ENCODE measurements at regions not wholly inside any gene's neighbourhood (a gene's known extent, or its start where the extent isn't known, plus 50 kb on each side); places are given as distances from the start of the nearest gene placed in this dataset.

GRCh38 chr2:424306-425171, 136.6 kb upstream of the ALKAL2 start:
- no peak overlapping the region for H3K27ac ChIP-seq (ENCODE audit: low read depth, low read length)
- no peak overlapping the region for H2AFZ ChIP-seq (ENCODE audit: low read length, unreplicated experiment)
- H3K27me3 ChIP-seq (ENCODE audit: insufficient read depth, low read length) = no peaks in the 10 kb centered on the region
- no peaks in the 10 kb centered on the region for H3K4me1 ChIP-seq (ENCODE audit: control insufficient read depth, insufficient read depth, low read length, unreplicated experiment)
- H3K36me3 ChIP-seq (ENCODE audit: insufficient read depth, low read length) = no peaks in the 10 kb centered on the region
- no peaks in the 10 kb centered on the region for H3K79me2 ChIP-seq (ENCODE audit: control insufficient read depth, insufficient read depth, low read length, unreplicated experiment)
- no peak overlapping the region for H3K4me3 ChIP-seq (ENCODE audit: low read depth, low read length)

GRCh38 chr2:423479-423878, 135.6 kb upstream of the ALKAL2 start:
- no peaks in the 10 kb centered on the region for H3K79me2 ChIP-seq (ENCODE audit: control insufficient read depth, insufficient read depth, low read length, unreplicated experiment)
- H3K4me1 ChIP-seq (ENCODE audit: control insufficient read depth, insufficient read depth, low read length, unreplicated experiment) = no peaks in the 10 kb centered on the region
- no peak overlapping the region for H3K27ac ChIP-seq (ENCODE audit: low read depth, low read length)
- no peak overlapping the region for H3K4me3 ChIP-seq (ENCODE audit: low read depth, low read length)
- no peaks in the 10 kb centered on the region for H3K27me3 ChIP-seq (ENCODE audit: insufficient read depth, low read length)
- H3K36me3 ChIP-seq (ENCODE audit: insufficient read depth, low read length) = no peaks in the 10 kb centered on the region
- H2AFZ ChIP-seq (ENCODE audit: low read length, unreplicated experiment) = no peak overlapping the region

GRCh38 chr2:422676-423435, 135.0 kb upstream of the ALKAL2 start:
- Histone ChIP-seq H3K4me1 (ENCODE audit: control insufficient read depth, insufficient read depth, low read length, unreplicated experiment) (no peaks in the 10 kb centered on the region), H3K79me2 (ENCODE audit: control insufficient read depth, insufficient read depth, low read length, unreplicated experiment) (no peaks in the 10 kb centered on the region), H3K4me3 (ENCODE audit: low read depth, low read length) (no peak overlapping the region), H2AFZ (ENCODE audit: low read length, unreplicated experiment) (no peak overlapping the region), H3K36me3 (ENCODE audit: insufficient read depth, low read length) (no peaks in the 10 kb centered on the region), H3K27me3 (ENCODE audit: insufficient read depth, low read length) (no peaks in the 10 kb centered on the region), H3K27ac (ENCODE audit: low read depth, low read length) (no peak overlapping the region)

DNA sequence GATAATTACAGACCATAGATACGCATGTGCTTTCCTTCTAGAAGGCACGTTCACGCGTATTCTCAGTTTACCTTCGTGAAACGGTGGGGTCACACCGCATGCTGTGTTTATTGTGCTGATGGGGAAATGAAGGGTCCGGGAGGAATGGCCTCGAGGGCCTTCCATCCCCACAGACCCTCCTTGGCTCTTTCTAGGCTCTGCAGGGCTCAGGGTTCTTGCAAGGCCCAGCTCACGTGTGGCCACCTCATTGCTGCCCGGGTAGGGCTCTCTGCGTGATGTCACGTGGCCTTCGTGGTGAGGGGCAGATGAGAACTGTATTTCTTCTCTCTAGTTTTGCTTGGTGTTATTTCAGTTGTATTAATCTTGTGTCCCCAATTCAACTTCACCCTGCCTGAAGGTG, 133.5 kb upstream of the ALKAL2 start:
- Histone ChIP-seq H3K79me2 (ENCODE audit: control insufficient read depth, insufficient read depth, low read length, unreplicated experiment) (no peaks in the 10 kb centered on the region), H3K27ac (ENCODE audit: low read depth, low read length) (no peak overlapping the region), H3K36me3 (ENCODE audit: insufficient read depth, low read length) (no peaks in the 10 kb centered on the region), H3K4me3 (ENCODE audit: low read depth, low read length) (no peak overlapping the region), H3K4me1 (ENCODE audit: control insufficient read depth, insufficient read depth, low read length, unreplicated experiment) (no peaks in the 10 kb centered on the region), H2AFZ (ENCODE audit: low read length, unreplicated experiment) (no peak overlapping the region), H3K27me3 (ENCODE audit: insufficient read depth, low read length) (no peaks in the 10 kb centered on the region)

- Histone ChIP-seq H2AFZ (ENCODE audit: low read length, unreplicated experiment) (no peak overlapping the region), H3K27me3 (ENCODE audit: insufficient read depth, low read length) (no peaks in the 10 kb centered on the region), H3K4me1 (ENCODE audit: control insufficient read depth, insufficient read depth, low read length, unreplicated experiment) (no peaks in the 10 kb centered on the region), H3K27ac (ENCODE audit: low read depth, low read length) (no peak overlapping the region), H3K4me3 (ENCODE audit: low read depth, low read length) (no peak overlapping the region), H3K36me3 (ENCODE audit: insufficient read depth, low read length) (no peaks in the 10 kb centered on the region), H3K79me2 (ENCODE audit: control insufficient read depth, insufficient read depth, low read length, unreplicated experiment) (no peaks in the 10 kb centered on the region)
Observed at GRCh38 chr2:419687-420317, 131.9 kb upstream of the ALKAL2 start.

DNA sequence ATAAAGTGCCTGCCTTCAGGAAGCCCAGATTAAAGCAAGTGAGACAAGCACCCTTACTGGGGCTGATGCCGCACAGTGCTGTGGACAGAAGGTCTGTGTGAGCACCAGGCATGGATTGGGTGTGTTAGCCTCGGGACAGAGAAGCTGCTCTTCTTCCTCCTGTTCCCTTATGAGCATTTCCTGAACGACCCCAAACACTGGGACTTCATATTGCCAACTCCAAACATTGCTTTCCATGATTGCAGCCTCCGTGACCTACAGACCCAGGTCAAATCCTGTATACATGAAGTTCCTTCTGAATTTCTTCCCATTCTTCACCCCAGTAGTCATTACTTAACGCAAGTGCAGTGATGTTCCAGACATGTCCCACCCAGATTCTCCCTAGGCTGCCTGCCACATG, 129.8 kb upstream of the ALKAL2 start:
- Histone ChIP-seq H3K4me3 (ENCODE audit: low read depth, low read length) (no peak overlapping the region), H3K27ac (ENCODE audit: low read depth, low read length) (no peak overlapping the region), H3K27me3 (ENCODE audit: insufficient read depth, low read length) (no peaks in the 10 kb centered on the region), H3K36me3 (ENCODE audit: insufficient read depth, low read length) (no peaks in the 10 kb centered on the region), H2AFZ (ENCODE audit: low read length, unreplicated experiment) (no peak overlapping the region), H3K79me2 (ENCODE audit: control insufficient read depth, insufficient read depth, low read length, unreplicated experiment) (no peaks in the 10 kb centered on the region), H3K4me1 (ENCODE audit: control insufficient read depth, insufficient read depth, low read length, unreplicated experiment) (no peaks in the 10 kb centered on the region)

- no peak overlapping the region for H3K4me3 ChIP-seq (ENCODE audit: low read depth, low read length)
- no peak overlapping the region for H2AFZ ChIP-seq (ENCODE audit: low read length, unreplicated experiment)
- no peaks in the 10 kb centered on the region for H3K79me2 ChIP-seq (ENCODE audit: control insufficient read depth, insufficient read depth, low read length, unreplicated experiment)
- no peaks in the 10 kb centered on the region for H3K27me3 ChIP-seq (ENCODE audit: insufficient read depth, low read length)
- no peak overlapping the region for H3K27ac ChIP-seq (ENCODE audit: low read depth, low read length)
- no peaks in the 10 kb centered on the region for H3K36me3 ChIP-seq (ENCODE audit: insufficient read depth, low read length)
- H3K4me1 ChIP-seq (ENCODE audit: control insufficient read depth, insufficient read depth, low read length, unreplicated experiment) = no peaks in the 10 kb centered on the region
Observed at GRCh38 chr2:417006-417405, 129.1 kb upstream of the ALKAL2 start.

DNA sequence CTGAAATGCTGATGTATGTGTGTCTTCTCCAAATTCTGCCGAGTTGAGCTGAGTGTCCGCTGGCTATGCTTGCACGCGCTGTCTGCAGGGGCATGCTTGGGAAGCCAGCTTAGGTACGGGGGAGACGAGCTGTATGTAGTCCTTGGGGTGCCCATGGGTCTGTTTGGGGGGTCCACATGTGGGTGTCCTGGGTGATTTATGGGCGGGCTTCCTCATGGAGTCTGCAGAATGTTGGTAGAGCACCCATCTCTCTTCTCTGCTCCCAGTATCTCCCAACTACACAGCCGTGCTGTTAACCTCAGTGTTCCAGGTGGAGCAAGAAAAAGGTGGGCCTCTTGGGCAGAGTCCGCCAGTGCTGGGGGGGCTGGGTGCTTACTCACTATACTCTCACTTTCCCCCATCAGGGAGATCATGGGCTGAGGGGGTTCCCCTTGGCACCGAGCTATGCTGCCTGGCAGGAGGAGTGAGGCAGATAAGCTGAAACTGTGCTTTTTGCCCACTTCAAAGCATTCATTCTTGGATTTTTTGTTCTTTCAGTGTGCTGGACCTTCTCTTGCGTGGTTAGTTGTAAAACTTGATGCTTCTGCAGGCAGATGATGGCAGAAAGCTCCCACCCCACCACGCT, 128.2 kb upstream of the ALKAL2 start:
- H3K79me2 ChIP-seq (ENCODE audit: control insufficient read depth, insufficient read depth, low read length, unreplicated experiment) = no peaks in the 10 kb centered on the region
- no peaks in the 10 kb centered on the region for H3K36me3 ChIP-seq (ENCODE audit: insufficient read depth, low read length)
- no peak overlapping the region for H3K4me3 ChIP-seq (ENCODE audit: low read depth, low read length)
- no peaks in the 10 kb centered on the region for H3K27me3 ChIP-seq (ENCODE audit: insufficient read depth, low read length)
- no peak overlapping the region for H2AFZ ChIP-seq (ENCODE audit: low read length, unreplicated experiment)
- H3K27ac ChIP-seq (ENCODE audit: low read depth, low read length) = no peak overlapping the region
- H3K4me1 ChIP-seq (ENCODE audit: control insufficient read depth, insufficient read depth, low read length, unreplicated experiment) = no peaks in the 10 kb centered on the region

- H3K4me3 ChIP-seq (ENCODE audit: low read depth, low read length) = no peak overlapping the region
- no peaks in the 10 kb centered on the region for H3K4me1 ChIP-seq (ENCODE audit: control insufficient read depth, insufficient read depth, low read length, unreplicated experiment)
- no peak overlapping the region for H2AFZ ChIP-seq (ENCODE audit: low read length, unreplicated experiment)
- H3K79me2 ChIP-seq (ENCODE audit: control insufficient read depth, insufficient read depth, low read length, unreplicated experiment) = no peaks in the 10 kb centered on the region
- no peaks in the 10 kb centered on the region for H3K36me3 ChIP-seq (ENCODE audit: insufficient read depth, low read length)
- H3K27ac ChIP-seq (ENCODE audit: low read depth, low read length) = no peak overlapping the region
- no peaks in the 10 kb centered on the region for H3K27me3 ChIP-seq (ENCODE audit: insufficient read depth, low read length)
Observed at GRCh38 chr2:409523-409922, 121.6 kb upstream of the ALKAL2 start.

DNA sequence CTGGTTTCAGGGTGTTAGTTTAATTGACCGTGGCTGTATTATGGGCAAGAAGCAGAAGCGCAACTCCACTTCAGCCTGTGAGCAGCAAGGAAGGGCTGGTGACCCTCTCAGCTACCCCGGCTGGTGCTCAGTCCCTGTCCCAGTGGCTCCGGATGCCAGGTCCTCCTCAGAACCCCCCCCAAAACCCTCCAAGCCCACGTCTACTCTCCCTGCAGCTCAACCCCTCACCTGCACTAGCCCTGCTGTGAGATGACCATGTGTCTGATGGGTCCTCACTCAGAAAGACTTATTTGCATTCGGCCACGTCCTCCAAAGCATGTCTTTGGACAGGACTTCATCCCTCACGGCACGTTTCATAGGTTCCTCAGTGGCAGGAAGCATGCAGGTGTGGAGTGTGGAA, 119.7 kb upstream of the ALKAL2 start:
- Histone ChIP-seq H3K27ac (ENCODE audit: low read depth, low read length) (no peak overlapping the region), H2AFZ (ENCODE audit: low read length, unreplicated experiment) (no peak overlapping the region), H3K79me2 (ENCODE audit: control insufficient read depth, insufficient read depth, low read length, unreplicated experiment) (no peaks in the 10 kb centered on the region), H3K27me3 (ENCODE audit: insufficient read depth, low read length) (no peaks in the 10 kb centered on the region), H3K36me3 (ENCODE audit: insufficient read depth, low read length) (no peaks in the 10 kb centered on the region), H3K4me1 (ENCODE audit: control insufficient read depth, insufficient read depth, low read length, unreplicated experiment) (no peaks in the 10 kb centered on the region), H3K4me3 (ENCODE audit: low read depth, low read length) (no peak overlapping the region)

Data from ACC112 (cell line).